Calu3 (cell line): ENCODE measurements at regions not wholly inside any gene's neighbourhood (a gene's known extent, or its start where the extent isn't known, plus 50 kb on each side); places are given as distances from the start of the nearest gene placed in this dataset.

Experiments used
- BruUV-seq: library from RNA; stranded (reverse); fragments of 400-500 nt; replicated peaks from 2 replicates; lab custom pipeline; 2021; lab: Mats Ljungman, UMichigan
- CTCF ChIA-PET: fragments of 300-600 bp; sonication (Branson Sonifier 250); formaldehyde crosslinking; loops from one replicate; lab custom pipeline; 2022; ENCODE audit warnings: antibody characterized with exemption; lab: Charles Lee
- DNase-seq: peaks from one replicate; pipeline ENCODE4 v3.0.0; 2022
- H3K27ac Mint-ChIP-seq: one replicate; pipeline ENCODE4 v1.8.0; 2022; ENCODE audit warnings: mixed read lengths; ENCODE audit not compliant: unreplicated experiment
- H3K27me3 Mint-ChIP-seq: one replicate; pipeline ENCODE4 v1.8.0; 2022; ENCODE audit warnings: mixed read lengths; ENCODE audit not compliant: unreplicated experiment
- H3K36me3 Mint-ChIP-seq: one replicate; pipeline ENCODE4 v1.8.0; 2022; ENCODE audit warnings: mild to moderate bottlenecking, moderate library complexity, mixed read lengths; ENCODE audit not compliant: insufficient read depth, unreplicated experiment
- H3K4me1 Mint-ChIP-seq: one replicate; pipeline ENCODE4 v1.8.0; 2022; ENCODE audit warnings: mild to moderate bottlenecking, low read depth, mixed read lengths; ENCODE audit not compliant: unreplicated experiment
- H3K4me3 Mint-ChIP-seq: one replicate; pipeline ENCODE4 v1.8.0; 2022; ENCODE audit warnings: mild to moderate bottlenecking, low read depth, moderate library complexity, mixed read lengths; ENCODE audit not compliant: unreplicated experiment
- H3K9me3 Mint-ChIP-seq: one replicate; pipeline ENCODE4 v1.8.0; 2022; ENCODE audit warnings: low read depth, mixed read lengths; ENCODE audit not compliant: unreplicated experiment
- CTCF ChIP-seq: fragments of 200-600 bp; IDR thresholded peaks from one replicate; pipeline ENCODE4 v1.8.0; 2022; ENCODE audit warnings: antibody characterized with exemption; ENCODE audit not compliant: unreplicated experiment
- intact Hi-C: fragments of 100-400 bp; cut with micrococcal nuclease; formaldehyde crosslinking; loops from one replicate; pipeline ENCODE4 v1.10.0; 2022; ENCODE audit not compliant: unreplicated experiment

DNA sequence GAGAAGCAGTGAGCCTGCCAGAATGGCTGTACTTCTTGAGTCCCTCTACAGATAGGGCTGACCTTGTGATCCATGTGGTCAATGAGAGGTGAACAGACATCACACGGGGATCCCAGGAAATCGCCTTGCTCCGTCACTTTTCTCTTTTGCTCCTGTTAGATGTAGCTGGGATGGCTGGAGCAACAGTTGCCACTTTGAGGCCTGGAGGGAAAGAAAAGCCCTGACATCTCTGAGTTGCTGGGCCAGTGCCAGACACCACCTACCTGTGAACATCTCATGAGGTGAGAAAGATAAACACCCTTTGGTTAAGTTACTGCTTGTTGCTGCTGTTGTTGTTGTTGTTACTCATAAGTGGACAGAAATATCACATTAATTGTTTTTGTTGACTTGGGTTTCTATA is 840.3 kb downstream of the TBC1D22A start:
- H3K9me3 Mint-ChIP-seq = peaks cover 14% of the 10 kb centered on the region
- H3K36me3 Mint-ChIP-seq = no peaks in the 10 kb centered on the region
- H3K4me1 Mint-ChIP-seq = no peaks in the 10 kb centered on the region
- intact Hi-C loops = no loop called here
- no TSS peak for BruUV-seq
- no peak for DNase-seq
- CTCF ChIA-PET = no interaction called here
- no peak for TF ChIP-seq CTCF
- H3K27me3 Mint-ChIP-seq = no peaks in the 10 kb centered on the region
- H3K4me3 Mint-ChIP-seq = no peak overlapping the region
- H3K27ac Mint-ChIP-seq = no peak overlapping the region

DNA sequence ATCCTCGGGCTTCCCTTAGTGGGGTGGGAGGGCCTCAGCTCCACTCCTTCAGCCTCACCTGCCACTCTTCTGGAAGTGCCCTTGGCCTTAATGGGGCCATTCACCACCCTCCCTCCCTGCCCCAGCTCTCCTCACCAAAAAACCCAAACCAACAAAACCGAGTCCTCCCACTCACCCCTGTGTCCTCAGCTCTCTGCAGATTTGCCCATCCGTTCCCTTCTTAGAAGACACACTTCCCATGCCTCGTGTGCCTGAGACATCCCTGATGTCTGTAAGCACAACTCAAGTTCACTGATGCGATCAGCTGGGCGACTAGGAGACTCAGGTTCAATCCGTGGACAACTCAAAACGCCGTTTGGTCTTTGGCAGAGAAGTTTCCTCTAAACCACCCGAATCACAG is 839.2 kb downstream of the TBC1D22A start:
- intact Hi-C loops = no loop called here
- CTCF ChIA-PET = no interaction called here
- no TSS peak for BruUV-seq
- Mint-ChIP-seq H3K4me1 (no peaks in the 10 kb centered on the region), H3K27me3 (no peaks in the 10 kb centered on the region), H3K4me3 (no peak overlapping the region), H3K36me3 (no peaks in the 10 kb centered on the region), H3K27ac (no peak overlapping the region), H3K9me3 (peaks cover 14% of the 10 kb centered on the region)
- no peak for TF ChIP-seq CTCF
- no peak for DNase-seq

GRCh38 chr22:47600791-47601625 is 838.6 kb downstream of the TBC1D22A start:
- CTCF ChIA-PET = no interaction called here
- no peak for TF ChIP-seq CTCF
- BruUV-seq = no TSS peak
- H3K27ac Mint-ChIP-seq = no peak overlapping the region
- H3K4me1 Mint-ChIP-seq = no peaks in the 10 kb centered on the region
- DNase-seq = no peak
- H3K4me3 Mint-ChIP-seq = no peak overlapping the region
- no peaks in the 10 kb centered on the region for H3K27me3 Mint-ChIP-seq
- intact Hi-C loops = no loop called here
- no peaks in the 10 kb centered on the region for H3K36me3 Mint-ChIP-seq
- H3K9me3 Mint-ChIP-seq = peaks cover 14% of the 10 kb centered on the region

DNA sequence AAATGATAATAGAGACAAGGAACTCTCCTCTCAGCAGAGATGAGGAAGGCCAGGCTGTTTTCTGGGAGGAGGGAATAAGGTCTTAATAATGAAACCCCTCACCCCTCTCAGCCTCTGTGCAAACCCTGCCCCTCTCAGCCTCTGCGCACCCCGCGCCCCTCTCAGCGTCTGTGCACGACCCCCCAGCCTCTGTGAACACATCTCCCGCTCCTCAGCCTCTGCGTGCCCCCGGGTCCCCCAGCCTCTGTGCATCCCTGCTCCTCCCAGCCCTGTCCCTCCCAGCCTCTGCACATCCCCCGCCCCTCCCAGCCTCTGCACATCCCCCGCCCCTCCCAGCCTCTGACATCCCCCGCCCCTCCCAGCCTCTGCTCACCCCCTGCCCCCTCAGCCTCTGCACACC is 837.8 kb downstream of the TBC1D22A start:
- intact Hi-C loops = no loop called here
- DNase-seq = no peak
- Mint-ChIP-seq H3K9me3 (peaks cover 12% of the 10 kb centered on the region), H3K27me3 (no peaks in the 10 kb centered on the region), H3K27ac (no peak overlapping the region), H3K4me1 (no peaks in the 10 kb centered on the region), H3K36me3 (no peaks in the 10 kb centered on the region), H3K4me3 (no peak overlapping the region)
- no TSS peak for BruUV-seq
- TF ChIP-seq CTCF = no peak
- CTCF ChIA-PET = no interaction called here
